Ishikawa (cell line): ENCODE measurements at regions not wholly inside any gene's neighbourhood (a gene's known extent, or its start where the extent isn't known, plus 50 kb on each side); places are given as distances from the start of the nearest gene placed in this dataset.

Experiments used
- EP300 ChIP-seq: IDR thresholded peaks from 2 replicates; pipeline ENCODE4 v1.6.1; 2012; ENCODE audit warnings: borderline replicate concordance
- MAX ChIP-seq: IDR thresholded peaks from 2 replicates; pipeline ENCODE4 v1.6.1; 2012
- RAD21 ChIP-seq: IDR thresholded peaks from 2 replicates; pipeline ENCODE4 v1.6.1; 2012; ENCODE audit warnings: low read depth
- REST ChIP-seq: IDR thresholded peaks from 2 replicates; pipeline ENCODE4 v1.6.1; 2012; ENCODE audit warnings: low read depth, mild to moderate bottlenecking
- TAF1 ChIP-seq: IDR thresholded peaks from 2 replicates; pipeline ENCODE4 v1.6.1; 2012; ENCODE audit warnings: low read depth, mild to moderate bottlenecking
- YY1 ChIP-seq: IDR thresholded peaks from 2 replicates; pipeline ENCODE4 v1.6.1; 2012; ENCODE audit warnings: low read depth
- ZBTB7A ChIP-seq: IDR thresholded peaks from 2 replicates; pipeline ENCODE4 v1.6.1; 2012; ENCODE audit warnings: low read depth

GRCh38 chr9:108178318-108178717 lies 677.5 kb downstream of the ACTL7B start:
- TF ChIP-seq REST = no peak
- no peak for TF ChIP-seq EP300
- no peak for TF ChIP-seq TAF1
- TF ChIP-seq MAX = no peak
- TF ChIP-seq ZBTB7A = no peak
- TF ChIP-seq YY1 = no peak
- TF ChIP-seq RAD21 = no peak
